ENCODE measurements at regions not wholly inside any gene's neighbourhood (a gene's known extent, or its start where the extent isn't known, plus 50 kb on each side); places are given as distances from the start of the nearest gene placed in this dataset.

- TF ChIP-seq, protein P1, sequence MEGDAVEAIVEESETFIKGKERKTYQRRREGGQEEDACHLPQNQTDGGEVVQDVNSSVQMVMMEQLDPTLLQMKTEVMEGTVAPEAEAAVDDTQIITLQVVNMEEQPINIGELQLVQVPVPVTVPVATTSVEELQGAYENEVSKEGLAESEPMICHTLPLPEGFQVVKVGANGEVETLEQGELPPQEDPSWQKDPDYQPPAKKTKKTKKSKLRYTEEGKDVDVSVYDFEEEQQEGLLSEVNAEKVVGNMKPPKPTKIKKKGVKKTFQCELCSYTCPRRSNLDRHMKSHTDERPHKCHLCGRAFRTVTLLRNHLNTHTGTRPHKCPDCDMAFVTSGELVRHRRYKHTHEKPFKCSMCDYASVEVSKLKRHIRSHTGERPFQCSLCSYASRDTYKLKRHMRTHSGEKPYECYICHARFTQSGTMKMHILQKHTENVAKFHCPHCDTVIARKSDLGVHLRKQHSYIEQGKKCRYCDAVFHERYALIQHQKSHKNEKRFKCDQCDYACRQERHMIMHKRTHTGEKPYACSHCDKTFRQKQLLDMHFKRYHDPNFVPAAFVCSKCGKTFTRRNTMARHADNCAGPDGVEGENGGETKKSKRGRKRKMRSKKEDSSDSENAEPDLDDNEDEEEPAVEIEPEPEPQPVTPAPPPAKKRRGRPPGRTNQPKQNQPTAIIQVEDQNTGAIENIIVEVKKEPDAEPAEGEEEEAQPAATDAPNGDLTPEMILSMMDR (IDR thresholded peaks at IDR 0.05; ENCODE audit: low read length): no peak
- TF ChIP-seq EZH2 (IDR thresholded peaks at IDR 0.05; ENCODE audit: borderline replicate concordance, low read length): no peak
These were observed 171.1 kb upstream of the NAV2 start for GRCh38 chr11:19541521-19542049.

All from OCI-LY1 (cell line).